Erythroblast (primary cell): ENCODE measurements at regions not wholly inside any gene's neighbourhood (a gene's known extent, or its start where the extent isn't known, plus 50 kb on each side); places are given as distances from the start of the nearest gene placed in this dataset.

Experiments used
- GATA1 ChIP-seq: IDR thresholded peaks from 2 replicates; pipeline ENCODE4 v1.6.1; 2011; ENCODE audit warnings: low read depth, mild to moderate bottlenecking, control low read depth, low read length, moderate library complexity
- POLR2A ChIP-seq: IDR thresholded peaks from 2 replicates; pipeline ENCODE4 v1.6.1; 2011; ENCODE audit warnings: mild to moderate bottlenecking, low read length

DNA sequence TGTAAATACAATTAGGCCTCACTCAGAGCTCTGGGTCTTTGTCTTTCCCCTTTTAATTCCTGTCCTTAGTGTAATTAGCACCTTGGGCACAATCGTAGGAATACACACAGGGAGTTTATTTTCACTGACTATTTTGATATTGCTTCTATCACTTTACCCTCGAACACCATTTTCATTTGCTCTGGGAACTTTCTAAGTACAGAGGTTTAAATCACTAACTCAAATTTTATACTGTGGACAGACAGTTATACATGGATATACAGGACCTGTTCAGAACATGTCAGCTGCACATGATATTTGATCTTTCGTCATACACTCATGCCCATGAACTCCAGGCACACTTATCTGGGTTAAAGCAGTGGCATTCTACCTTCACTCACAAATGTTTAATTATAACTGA lies 217.8 kb upstream of the TMEM161B start:
- TF ChIP-seq POLR2A (no peak), GATA1 (no peak)
